ENCODE measurements at regions not wholly inside any gene's neighbourhood (a gene's known extent, or its start where the extent isn't known, plus 50 kb on each side); places are given as distances from the start of the nearest gene placed in this dataset.

GRCh38 chr10:10644676-10645385 lies 372.8 kb upstream of the CELF2 start:
- no peak for DNase-seq

- no peak for DNase-seq
These were observed 370.3 kb upstream of the CELF2 start for GRCh38 chr10:10647331-10647730.

- no peak for DNase-seq
These were observed 360.4 kb upstream of the CELF2 start for GRCh38 chr10:10657139-10657760.

GRCh38 chr10:10658172-10658785 lies 359.4 kb upstream of the CELF2 start:
- DNase-seq: no peak

GRCh38 chr10:10660054-10660453 lies 357.6 kb upstream of the CELF2 start:
- no peak for DNase-seq

GRCh38 chr10:10661176-10661575 lies 356.5 kb upstream of the CELF2 start:
- DNase-seq: no peak

- DNase-seq: no peak
These were observed 354.8 kb upstream of the CELF2 start for GRCh38 chr10:10662716-10663408.

- no peak for DNase-seq
These were observed 354.1 kb upstream of the CELF2 start for GRCh38 chr10:10663622-10664021.

- DNase-seq: no peak
These were observed 351.9 kb upstream of the CELF2 start for GRCh38 chr10:10665750-10666149.

GRCh38 chr10:10667466-10667865 lies 350.2 kb upstream of the CELF2 start:
- no peak for DNase-seq

- DNase-seq: no peak
These were observed 340.7 kb upstream of the CELF2 start for GRCh38 chr10:10676972-10677371.

- DNase-seq: peak in 1 of 5 donors; percentile 36
These were observed 340.2 kb upstream of the CELF2 start for GRCh38 chr10:10677479-10677878.

GRCh38 chr10:10680496-10680895 lies 337.2 kb upstream of the CELF2 start:
- DNase-seq: no peak

- no peak for DNase-seq
These were observed 332.7 kb upstream of the CELF2 start for GRCh38 chr10:10684972-10685371.

- DNase-seq: no peak
These were observed 332.1 kb upstream of the CELF2 start for GRCh38 chr10:10685566-10685965.

GRCh38 chr10:10687751-10688150 lies 329.9 kb upstream of the CELF2 start:
- DNase-seq: no peak

- no peak for DNase-seq
These were observed 318.2 kb upstream of the CELF2 start for GRCh38 chr10:10699427-10699826.

- no peak for DNase-seq
These were observed 316.5 kb upstream of the CELF2 start for GRCh38 chr10:10701084-10701611.

GRCh38 chr10:10702211-10702610 lies 315.5 kb upstream of the CELF2 start:
- DNase-seq: no peak

GRCh38 chr10:10703382-10703781 lies 314.3 kb upstream of the CELF2 start:
- no peak for DNase-seq

- DNase-seq: no peak
These were observed 305.4 kb upstream of the CELF2 start for GRCh38 chr10:10712155-10712704.

- DNase-seq: no peak
These were observed 303.3 kb upstream of the CELF2 start for GRCh38 chr10:10714327-10714726.

GRCh38 chr10:10716972-10717371 lies 300.7 kb upstream of the CELF2 start:
- DNase-seq: no peak

All from T-helper 1 cell (primary cell).